DMS 273 (cell line): ENCODE measurements at regions not wholly inside any gene's neighbourhood (a gene's known extent, or its start where the extent isn't known, plus 50 kb on each side); places are given as distances from the start of the nearest gene placed in this dataset.

Source experiments
- DNase-seq: peaks from one replicate; lab custom pipeline; 2025; ENCODE audit not compliant: unreplicated experiment; lab: John Stamatoyannopoulos, UW

- peak; percentile 16 for DNase-seq
Observed at GRCh38 chr15:60208709-60209108, 189.1 kb downstream of the ANXA2 start.

DNA sequence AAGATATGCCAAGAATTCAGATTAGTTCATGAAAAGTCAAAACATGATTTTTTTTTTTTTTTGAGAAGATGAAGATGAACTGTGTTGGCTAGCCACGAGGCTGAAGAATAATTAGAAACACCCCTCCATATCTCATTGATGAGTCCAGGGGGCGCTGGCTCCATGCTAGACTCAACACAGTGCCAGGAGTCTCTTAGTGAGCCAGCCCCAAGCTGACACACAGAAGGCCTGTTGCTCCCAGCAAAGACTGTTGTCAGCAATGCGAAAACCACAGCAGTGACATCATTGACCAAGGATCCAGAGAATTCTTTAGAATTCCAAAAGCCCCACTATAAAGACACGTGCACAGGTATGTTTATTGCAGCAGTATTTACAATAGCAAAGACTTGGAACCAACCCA lies 185.2 kb downstream of the ANXA2 start:
- peak; percentile 2 for DNase-seq

DNA sequence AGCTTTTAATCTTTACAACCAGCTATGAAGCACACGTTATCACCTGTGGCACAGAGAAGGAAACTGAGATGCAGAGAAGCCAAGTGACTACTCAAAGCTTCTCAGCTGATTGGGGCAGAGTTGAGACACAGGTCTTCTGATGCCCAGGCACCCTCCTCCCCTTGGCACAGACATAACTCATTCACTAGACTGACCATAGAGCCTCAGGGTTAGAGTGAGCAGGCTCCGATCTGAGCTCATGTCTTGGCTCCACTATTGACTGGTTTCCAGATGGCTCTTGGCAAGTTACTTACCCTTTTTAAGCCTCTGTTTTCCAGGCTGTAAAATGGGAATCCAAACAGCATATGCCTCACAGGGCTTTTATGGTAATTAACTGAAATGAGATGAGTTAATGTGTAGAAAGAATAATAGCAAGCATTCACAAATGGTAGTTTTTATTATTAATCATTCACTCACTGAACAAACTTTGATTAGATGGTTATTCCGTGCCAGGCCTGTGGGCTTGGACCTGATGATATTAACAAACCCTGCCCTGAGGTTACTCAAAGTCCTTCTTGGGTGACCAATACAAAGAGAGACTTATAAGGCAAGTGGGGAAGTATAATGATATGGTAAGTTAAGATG lies 184.3 kb downstream of the ANXA2 start:
- no peak for DNase-seq

- DNase-seq, result no peak
Observed at GRCh38 chr15:60214201-60214600, 183.6 kb downstream of the ANXA2 start.

GRCh38 chr15:60215225-60215963 lies 182.4 kb downstream of the ANXA2 start:
- no peak for DNase-seq

- no peak for DNase-seq
Observed at GRCh38 chr15:60217161-60217560, 180.6 kb downstream of the ANXA2 start.

DNA sequence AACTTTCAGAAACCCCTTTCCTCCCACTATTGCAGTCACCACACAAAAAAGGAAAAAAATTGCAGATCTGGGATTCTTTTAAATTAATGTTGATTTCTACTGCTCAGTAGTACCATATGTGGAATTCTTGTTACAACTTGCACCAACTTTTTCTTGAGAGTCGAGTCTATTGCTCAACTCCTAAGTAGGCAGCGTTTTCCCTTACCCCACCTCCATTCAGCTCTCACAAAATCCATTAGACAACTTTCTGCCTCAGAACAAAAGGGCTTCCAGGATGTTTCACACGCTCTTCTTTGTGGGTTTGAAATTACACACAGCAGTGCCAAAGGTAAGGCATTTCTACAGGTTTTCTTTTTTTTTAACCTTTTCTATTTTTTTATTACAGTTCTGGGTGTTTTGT lies 179.5 kb downstream of the ANXA2 start:
- no peak for DNase-seq

- DNase-seq, result no peak
Observed at GRCh38 chr15:60219866-60220265, 177.9 kb downstream of the ANXA2 start.

DNA sequence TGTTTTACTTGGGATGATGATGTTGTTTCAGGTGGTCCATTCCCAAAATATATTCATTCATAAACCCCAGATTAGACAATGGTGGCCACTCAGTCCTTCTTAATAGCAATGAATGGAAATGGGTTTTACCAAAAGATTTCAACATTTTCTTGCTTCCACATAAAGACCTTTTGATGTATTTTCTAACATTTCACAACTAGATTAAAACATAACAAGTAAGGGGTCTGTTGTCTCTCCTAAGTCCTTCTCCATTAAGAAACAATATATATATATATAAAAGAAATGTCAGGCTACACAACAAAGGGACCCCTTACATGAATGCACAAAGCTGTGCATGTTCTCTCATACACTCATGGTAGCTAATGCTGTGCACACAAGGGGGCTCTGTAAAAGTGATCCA lies 176.4 kb downstream of the ANXA2 start:
- DNase-seq, result no peak

DNA sequence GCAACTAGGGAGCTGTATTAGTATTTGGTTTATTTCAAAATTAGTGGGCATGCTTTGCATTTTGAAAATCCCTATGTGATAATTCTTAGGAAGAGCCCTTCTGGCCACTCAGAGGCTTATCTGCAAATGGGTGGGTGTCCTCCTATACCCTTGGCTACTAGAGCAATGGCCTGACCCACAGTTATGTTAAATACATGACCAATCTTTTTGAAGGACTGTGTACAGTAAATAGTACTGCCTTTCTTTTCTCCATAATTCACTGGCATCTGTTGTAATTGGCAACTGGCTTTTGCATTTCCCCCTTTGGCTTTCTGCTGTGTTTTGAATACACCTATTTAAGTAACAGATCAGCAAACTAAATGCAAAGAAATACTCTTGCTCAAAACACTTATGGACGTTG lies 175.4 kb downstream of the ANXA2 start:
- DNase-seq, result no peak

DNA sequence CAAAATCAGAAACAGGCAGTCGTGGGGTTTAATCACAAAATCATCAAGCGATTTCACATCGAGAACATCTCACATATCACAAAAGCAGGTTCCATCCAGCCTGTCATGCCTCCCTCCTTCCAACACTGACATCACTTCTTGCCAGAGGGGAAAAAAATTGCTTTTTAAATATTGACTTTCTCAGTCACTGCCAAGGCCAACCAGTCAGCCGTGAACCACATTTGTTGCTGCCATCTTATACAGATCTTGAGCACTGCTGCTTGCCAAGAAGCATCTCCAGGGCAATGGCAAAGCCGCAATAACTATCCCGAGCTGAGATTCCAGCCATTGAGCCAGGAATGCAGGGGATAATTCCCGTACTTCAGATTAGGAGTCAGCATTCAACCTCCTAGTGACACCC lies 174.6 kb downstream of the ANXA2 start:
- no peak for DNase-seq

- no peak for DNase-seq
Observed at GRCh38 chr15:60226924-60227323, 170.9 kb downstream of the ANXA2 start.

DNA sequence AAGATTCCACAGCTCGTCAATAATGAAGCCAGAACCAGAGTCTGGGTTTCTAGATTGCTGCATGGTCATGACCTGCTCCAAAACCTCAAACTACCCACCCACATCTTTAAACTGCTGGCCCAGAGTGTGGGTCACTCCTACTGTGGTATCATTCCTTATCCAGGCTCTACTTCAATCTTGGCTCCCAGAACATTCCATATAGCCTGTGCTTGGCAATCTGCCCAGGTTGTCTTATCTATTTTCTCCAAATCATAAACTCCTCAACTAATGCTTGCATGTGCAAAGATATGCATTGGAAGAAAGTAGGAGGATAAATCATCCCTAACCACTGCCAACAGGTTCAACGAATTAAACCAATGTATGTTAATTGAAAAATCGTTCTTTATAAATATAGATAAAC lies 169.7 kb downstream of the ANXA2 start:
- DNase-seq, result no peak

- no peak for DNase-seq
Observed at GRCh38 chr15:60228619-60229018, 169.2 kb downstream of the ANXA2 start.

- DNase-seq, result no peak
Observed at GRCh38 chr15:60235951-60236710, 161.7 kb downstream of the ANXA2 start.

DNA sequence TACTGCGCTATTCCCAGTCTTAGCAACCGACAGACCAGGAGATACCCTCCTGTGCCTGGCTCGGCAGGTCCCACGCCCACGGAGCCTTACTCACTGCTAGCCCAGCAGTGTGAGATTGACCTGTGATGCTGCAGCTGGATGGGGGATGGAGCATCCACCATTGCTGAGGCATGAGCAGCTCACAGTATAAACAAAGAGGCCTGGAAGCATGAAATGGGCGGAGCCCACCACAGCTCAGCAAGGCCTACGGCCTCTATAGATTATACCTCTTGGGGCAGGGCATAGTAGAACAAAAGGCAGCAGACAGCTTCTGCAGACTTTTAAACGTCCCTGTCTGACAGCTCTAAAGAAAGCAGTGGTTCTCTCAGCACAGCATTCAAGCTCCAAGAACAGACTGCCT lies 160.3 kb downstream of the ANXA2 start:
- no peak for DNase-seq

- DNase-seq, result no peak
Observed at GRCh38 chr15:60243769-60244168, 154.0 kb downstream of the ANXA2 start.

DNA sequence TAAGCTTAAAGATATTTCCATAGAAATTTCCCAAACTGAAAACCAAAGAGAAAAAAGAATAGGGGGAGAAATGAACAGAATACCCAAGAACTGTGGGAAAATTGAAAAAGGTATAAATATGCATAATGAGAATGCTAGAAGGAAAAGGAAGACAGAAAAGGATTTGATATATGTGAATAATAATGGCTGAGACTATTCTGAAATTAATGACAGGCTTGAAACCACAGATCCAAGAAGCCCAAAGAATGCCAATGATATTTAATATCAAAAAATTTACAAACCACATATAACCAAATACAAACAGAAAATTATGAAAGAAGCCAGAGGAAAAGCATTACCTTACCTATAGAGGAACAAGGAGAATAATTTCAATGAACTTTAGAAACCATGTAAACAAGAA lies 153.0 kb downstream of the ANXA2 start:
- DNase-seq, result no peak

DNA sequence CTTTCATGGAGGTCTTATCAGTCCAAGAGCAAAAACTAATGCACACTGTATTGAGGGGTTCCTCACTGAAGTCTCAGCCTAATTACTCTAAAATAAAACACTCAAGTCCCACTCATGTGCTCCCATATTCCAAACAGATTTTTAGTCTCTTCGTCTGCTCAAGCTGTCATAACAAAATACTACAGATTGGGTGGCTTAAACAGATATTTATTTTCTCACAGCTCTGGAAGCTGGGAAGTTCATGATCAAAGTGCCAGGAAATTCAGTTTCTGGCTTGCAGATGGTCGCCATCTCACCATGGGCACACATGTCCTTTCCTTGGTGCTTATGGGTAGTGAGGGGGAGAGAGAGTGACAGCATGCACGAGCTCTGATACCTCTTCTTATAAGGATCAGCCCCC lies 147.5 kb downstream of the ANXA2 start:
- no peak for DNase-seq

GRCh38 chr15:60251300-60252070 lies 146.3 kb downstream of the ANXA2 start:
- no peak for DNase-seq

GRCh38 chr15:60254416-60254815 lies 143.4 kb downstream of the ANXA2 start:
- no peak for DNase-seq
